H9 (cell line): ENCODE measurements at regions not wholly inside any gene's neighbourhood (a gene's known extent, or its start where the extent isn't known, plus 50 kb on each side); places are given as distances from the start of the nearest gene placed in this dataset.

Source experiments
- DNase-seq: peaks from one replicate; pipeline ENCODE4 v3.0.0-alpha.2; 2017
- H2AFZ ChIP-seq: one replicate; pipeline ENCODE4 v1.6.1; 2013; ENCODE audit warnings: mild to moderate bottlenecking, low read length, control low read depth, moderate library complexity
- H2AK5ac ChIP-seq: 2 replicates; pipeline ENCODE4 v1.6.1; 2013; ENCODE audit warnings: low read length, control low read depth, mixed read lengths; ENCODE audit not compliant: insufficient read length
- H2BK120ac ChIP-seq: one replicate; pipeline ENCODE4 v1.6.1; 2013; ENCODE audit warnings: low read depth, mild to moderate bottlenecking, low read length, control low read depth, inconsistent platforms; ENCODE audit not compliant: poor library complexity, severe bottlenecking
- H2BK12ac ChIP-seq: 2 replicates; pipeline ENCODE4 v1.6.1; 2013; ENCODE audit warnings: low read length, control low read depth, mixed read lengths, low read depth; ENCODE audit not compliant: insufficient read length
- H2BK15ac ChIP-seq: 2 replicates; pipeline ENCODE4 v1.6.1; 2013; ENCODE audit warnings: low read depth, low read length, control low read depth
- H2BK20ac ChIP-seq: one replicate; pipeline ENCODE4 v1.6.1; 2013; ENCODE audit warnings: low read depth, mild to moderate bottlenecking, low read length, control low read depth, inconsistent platforms; ENCODE audit not compliant: poor library complexity, severe bottlenecking
- H2BK5ac ChIP-seq: 2 replicates; pipeline ENCODE4 v1.6.1; 2013; ENCODE audit warnings: low read length, control low read depth, mixed read lengths; ENCODE audit not compliant: insufficient read length
- H3K14ac ChIP-seq: 2 replicates; pipeline ENCODE4 v1.6.1; 2013; ENCODE audit warnings: low read length, control low read depth; ENCODE audit not compliant: insufficient read depth
- H3K18ac ChIP-seq: 2 replicates; pipeline ENCODE4 v1.6.1; 2013; ENCODE audit warnings: low read depth, mild to moderate bottlenecking, mixed read lengths, low read length, control low read depth; ENCODE audit not compliant: insufficient read length
- H3K23ac ChIP-seq: 2 replicates; pipeline ENCODE4 v1.6.1; 2013; ENCODE audit warnings: low read length, control low read depth, mixed read lengths, low read depth; ENCODE audit not compliant: insufficient read length
- H3K23me2 ChIP-seq: 2 replicates; pipeline ENCODE4 v1.6.1; 2013; ENCODE audit warnings: low read depth, mild to moderate bottlenecking, mixed read lengths, low read length, control low read depth; ENCODE audit not compliant: insufficient read length, poor library complexity, severe bottlenecking
- H3K27ac ChIP-seq: 2 replicates; pipeline ENCODE4 v1.5.1; 2013; ENCODE audit warnings: low read length, control low read depth, mixed read lengths, low read depth; ENCODE audit not compliant: insufficient read length
- H3K27me3 ChIP-seq: 2 replicates; pipeline ENCODE4 v1.6.1; 2013; ENCODE audit warnings: low read length, control low read depth, inconsistent platforms; ENCODE audit not compliant: insufficient read depth
- H3K4ac ChIP-seq: 2 replicates; pipeline ENCODE4 v1.6.1; 2013; ENCODE audit warnings: low read depth, mild to moderate bottlenecking, control low read depth, inconsistent platforms, low read length, moderate library complexity
- H3K4me1 ChIP-seq: 2 replicates; pipeline ENCODE4 v1.6.1; 2013; ENCODE audit warnings: low read length, control low read depth, inconsistent platforms; ENCODE audit not compliant: insufficient read depth
- H3K4me2 ChIP-seq: 2 replicates; pipeline ENCODE4 v1.6.1; 2013; ENCODE audit warnings: low read length, control low read depth, mixed read lengths; ENCODE audit not compliant: insufficient read length, insufficient read depth
- H3K56ac ChIP-seq: 2 replicates; pipeline ENCODE4 v1.6.1; 2013; ENCODE audit warnings: low read depth, mild to moderate bottlenecking, mixed read lengths, low read length, control low read depth; ENCODE audit not compliant: insufficient read length
- H3K79me1 ChIP-seq: 2 replicates; pipeline ENCODE4 v1.6.1; 2013; ENCODE audit warnings: low read depth, mild to moderate bottlenecking, moderate library complexity, low read length, control low read depth, inconsistent platforms; ENCODE audit not compliant: insufficient read depth, poor library complexity, severe bottlenecking
- H3K79me2 ChIP-seq: 2 replicates; pipeline ENCODE4 v1.6.1; 2013; ENCODE audit warnings: low read length, control low read depth, inconsistent platforms; ENCODE audit not compliant: insufficient read depth
- H3K9ac ChIP-seq: 2 replicates; pipeline ENCODE4 v1.6.1; 2013; ENCODE audit warnings: low read length, control low read depth, mixed read lengths; ENCODE audit not compliant: insufficient read length; ENCODE audit errors: extremely low read depth
- H3K9me3 ChIP-seq: one replicate; pipeline ENCODE4 v1.6.1; 2013; ENCODE audit warnings: low read depth, low read length, inconsistent platforms; ENCODE audit not compliant: control insufficient read depth
- H3T11ph ChIP-seq: one replicate; pipeline ENCODE4 v1.6.1; 2013; ENCODE audit warnings: mild to moderate bottlenecking, low read length, control low read depth, inconsistent platforms
- H4K20me1 ChIP-seq: one replicate; pipeline ENCODE4 v1.6.1; 2013; ENCODE audit not compliant: control insufficient read depth, insufficient read length, insufficient read depth
- H4K5ac ChIP-seq: 2 replicates; pipeline ENCODE4 v1.6.1; 2013; ENCODE audit warnings: low read depth, mild to moderate bottlenecking, mixed read lengths, low read length, control low read depth; ENCODE audit not compliant: insufficient read length
- H4K8ac ChIP-seq: replicated peaks from 2 replicates; pipeline ENCODE4 v1.6.1; 2013; ENCODE audit warnings: low read length, control low read depth, mixed read lengths, low read depth; ENCODE audit not compliant: insufficient read length
- H4K91ac ChIP-seq: 2 replicates; pipeline ENCODE4 v1.6.1; 2013; ENCODE audit warnings: low read depth, mild to moderate bottlenecking, moderate library complexity, mixed read lengths, low read length, control low read depth; ENCODE audit not compliant: insufficient read length
- H3K27ac Mint-ChIP-seq, 3 experiments: 2 replicates in 2 of 3; 3 replicates in 1 of 3; pipeline ENCODE4 v1.8.0; 2020 to 2021; ENCODE audit warnings: mixed read lengths in 3 of 3, mild to moderate bottlenecking in 1 of 3, moderate library complexity in 1 of 3
- H3K27me3 Mint-ChIP-seq: 2 replicates; pipeline ENCODE4 v1.8.0; 2021; ENCODE audit warnings: low read depth, mild to moderate bottlenecking, moderate library complexity, mixed read lengths
- H3K36me3 Mint-ChIP-seq, 3 experiments: 2 replicates in 2 of 3; 3 replicates in 1 of 3; pipeline ENCODE4 v1.8.0; 2020 to 2021; ENCODE audit warnings: low read depth in 3 of 3, mixed read lengths in 3 of 3; ENCODE audit not compliant: insufficient read depth in 1 of 3
- H3K4me1 Mint-ChIP-seq, 2 experiments: 2 replicates each; pipeline ENCODE4 v1.8.0; 2020; ENCODE audit warnings: mixed read lengths in 2 of 2
- H3K4me3 Mint-ChIP-seq, 2 experiments: 2 replicates in 1 of 2; 3 replicates in 1 of 2; pipeline ENCODE4 v1.8.0; 2020 to 2021; ENCODE audit warnings: mild to moderate bottlenecking in 2 of 2, mixed read lengths in 2 of 2, moderate library complexity in 1 of 2
- H3K9me3 Mint-ChIP-seq, 2 experiments: 2 replicates in 1 of 2; 3 replicates in 1 of 2; pipeline ENCODE4 v1.8.0; 2020; ENCODE audit warnings: mild to moderate bottlenecking in 2 of 2, mixed read lengths in 2 of 2, moderate library complexity in 1 of 2
- CTCF ChIP-seq: fragments of 200-600 bp; sonication (generic); conservative IDR thresholded peaks from 3 replicates; pipeline ENCODE4 v1.8.0; 2021; ENCODE audit warnings: antibody characterized with exemption, mild to moderate bottlenecking
- WGBS: extraction: QIAGEN DNeasy Blood & Tissue Kit; methylation state at CpG from one replicate; pipeline ENCODE4 v1.1.7; 2013; ENCODE audit warnings: missing lambda C conversion rate, low lambda C conversion rate, mixed read lengths; ENCODE audit not compliant: insufficient read length; ENCODE audit errors: extremely low coverage; 5-methylcytosine and 5-hydroxymethylcytosine counted together

DNA sequence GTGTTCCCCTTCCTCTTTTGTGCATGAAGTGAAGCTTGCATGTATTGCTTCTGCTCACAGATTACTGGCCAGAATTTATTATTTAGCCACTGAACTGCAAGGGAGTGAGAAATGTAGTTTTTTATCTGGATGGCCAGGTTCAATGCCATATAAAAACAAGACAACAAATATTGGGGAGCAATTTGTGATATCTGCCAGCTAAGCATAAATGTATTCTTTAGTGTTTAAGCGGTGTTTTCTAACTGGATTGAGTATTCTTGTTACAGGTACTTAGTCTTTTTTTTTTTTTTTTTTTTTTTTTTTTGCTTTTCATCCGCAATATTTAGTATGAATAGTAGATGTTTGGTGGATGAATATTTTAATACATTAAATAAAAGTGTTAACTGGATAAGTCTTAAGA, 158.2 kb downstream of the TFAP2B start:
- H3K18ac ChIP-seq, result no peak overlapping the region
- H3K23me2 ChIP-seq, result no peaks in the 10 kb centered on the region
- no peak overlapping the region for H3K27ac ChIP-seq
- no peak overlapping the region for H3T11ph ChIP-seq
- H2BK15ac ChIP-seq, result no peak overlapping the region
- H3K4me1 Mint-ChIP-seq, result peaks cover 10 to 11% of the 10 kb centered on the region in 2 experiments
- no peak overlapping the region for H2BK120ac ChIP-seq
- H3K9ac ChIP-seq, result no peak overlapping the region
- no peak for TF ChIP-seq CTCF
- no peak overlapping the region for H3K4me3 Mint-ChIP-seq
- H3K14ac ChIP-seq, result no peak overlapping the region
- no peaks in the 10 kb centered on the region for H3K79me2 ChIP-seq
- no peak overlapping the region for H2BK5ac ChIP-seq
- WGBS, result no CpG with 5 or more reads among the region's 2 CpGs
- no peak overlapping the region for H2AFZ ChIP-seq
- H3K79me1 ChIP-seq, result no peaks in the 10 kb centered on the region
- no peak overlapping the region for H2AK5ac ChIP-seq
- H2BK20ac ChIP-seq, result no peak overlapping the region
- DNase-seq, result no peak
- no peaks in the 10 kb centered on the region for H3K9me3 Mint-ChIP-seq
- H3K27me3 ChIP-seq, result no peaks in the 10 kb centered on the region
- H3K27ac Mint-ChIP-seq, result no peak overlapping the region
- no peak overlapping the region for H3K23ac ChIP-seq
- H3K4ac ChIP-seq, result no peak overlapping the region
- H3K4me1 ChIP-seq, result 0 out of 2 replicates have a peak, but pooled peaks cover 2% of the 10 kb centered on the region
- H4K91ac ChIP-seq, result no peak overlapping the region
- no peak overlapping the region for H3K4me2 ChIP-seq
- no peaks in the 10 kb centered on the region for H3K9me3 ChIP-seq
- no peak overlapping the region for H4K5ac ChIP-seq
- no peak overlapping the region for H3K56ac ChIP-seq
- no peak overlapping the region for H4K8ac ChIP-seq
- H3K36me3 Mint-ChIP-seq, result no peaks in the 10 kb centered on the region; a peak in 1 of 7 replicates
- no peaks in the 10 kb centered on the region; the same call in 1 of the 2 replicates for H3K27me3 Mint-ChIP-seq
- no peaks in the 10 kb centered on the region for H4K20me1 ChIP-seq
- H2BK12ac ChIP-seq, result no peak overlapping the region
